Endothelial cell (in vitro differentiated cells): ENCODE measurements at regions not wholly inside any gene's neighbourhood (a gene's known extent, or its start where the extent isn't known, plus 50 kb on each side); places are given as distances from the start of the nearest gene placed in this dataset.

Source experiments
- DNase-seq: peaks from one replicate; pipeline ENCODE4 v3.0.0; 2021; ENCODE audit warnings: low spot score
- H3K27ac Mint-ChIP-seq: one replicate; pipeline ENCODE4 v1.8.0; 2021; ENCODE audit warnings: mixed read lengths, inconsistent platforms; ENCODE audit not compliant: unreplicated experiment
- H3K27me3 Mint-ChIP-seq: one replicate; pipeline ENCODE4 v1.8.0; 2021; ENCODE audit warnings: mild to moderate bottlenecking, moderate library complexity, mixed read lengths, inconsistent platforms; ENCODE audit not compliant: unreplicated experiment
- H3K36me3 Mint-ChIP-seq: one replicate; pipeline ENCODE4 v1.8.0; 2021; ENCODE audit warnings: mild to moderate bottlenecking, low read depth, mixed read lengths, inconsistent platforms; ENCODE audit not compliant: unreplicated experiment
- H3K4me1 Mint-ChIP-seq: one replicate; pipeline ENCODE4 v1.8.0; 2021; ENCODE audit warnings: mild to moderate bottlenecking, mixed read lengths, inconsistent platforms; ENCODE audit not compliant: unreplicated experiment
- H3K4me3 Mint-ChIP-seq: one replicate; pipeline ENCODE4 v1.8.0; 2021; ENCODE audit warnings: mild to moderate bottlenecking, mixed read lengths, inconsistent platforms; ENCODE audit not compliant: unreplicated experiment
- H3K9me3 Mint-ChIP-seq: one replicate; pipeline ENCODE4 v1.8.0; 2021; ENCODE audit warnings: mixed read lengths, inconsistent platforms; ENCODE audit not compliant: unreplicated experiment
- CTCF ChIP-seq: fragments of 200-600 bp; sonication (generic); IDR thresholded peaks from one replicate; pipeline ENCODE4 v1.5.0; 2021; ENCODE audit warnings: antibody characterized with exemption; ENCODE audit not compliant: unreplicated experiment

GRCh38 chr20:24796236-24796635, 152.8 kb upstream of the CST7 start:
- Mint-ChIP-seq H3K27me3 (peaks cover 10% of the 10 kb centered on the region), H3K27ac (no peak overlapping the region)
- TF ChIP-seq CTCF: no peak

GRCh38 chr20:24797113-24797512, 152.0 kb upstream of the CST7 start:
- no peak for DNase-seq
- peaks cover 10% of the 10 kb centered on the region for H3K27me3 Mint-ChIP-seq
- no peaks in the 10 kb centered on the region for H3K9me3 Mint-ChIP-seq
- no peak for TF ChIP-seq CTCF
- no peak overlapping the region for H3K27ac Mint-ChIP-seq
- H3K4me3 Mint-ChIP-seq: no peak overlapping the region
- no peaks in the 10 kb centered on the region for H3K36me3 Mint-ChIP-seq
- H3K4me1 Mint-ChIP-seq: peaks cover 3% of the 10 kb centered on the region

More at GRCh38 chr20:24796236-24796635, 152.8 kb upstream of the CST7 start:
- no peak overlapping the region for H3K4me3 Mint-ChIP-seq
- no peak for DNase-seq
- H3K36me3 Mint-ChIP-seq: no peaks in the 10 kb centered on the region
- no peaks in the 10 kb centered on the region for H3K9me3 Mint-ChIP-seq
- peaks cover 3% of the 10 kb centered on the region for H3K4me1 Mint-ChIP-seq

GRCh38 chr20:24797745-24798655, 151.1 kb upstream of the CST7 start:
- Mint-ChIP-seq H3K36me3 (no peaks in the 10 kb centered on the region), H3K4me1 (peaks cover 3% of the 10 kb centered on the region), H3K27ac (no peak overlapping the region), H3K9me3 (no peaks in the 10 kb centered on the region), H3K4me3 (no peak overlapping the region), H3K27me3 (peaks cover 5% of the 10 kb centered on the region)
- no peak for TF ChIP-seq CTCF
- no peak for DNase-seq

- H3K36me3 Mint-ChIP-seq: no peaks in the 10 kb centered on the region
- peaks cover 3% of the 10 kb centered on the region for H3K4me1 Mint-ChIP-seq
- no peaks in the 10 kb centered on the region for H3K9me3 Mint-ChIP-seq
- H3K4me3 Mint-ChIP-seq: no peak overlapping the region
- H3K27me3 Mint-ChIP-seq: peaks cover 4% of the 10 kb centered on the region
- TF ChIP-seq CTCF: no peak
- DNase-seq: no peak
- no peak overlapping the region for H3K27ac Mint-ChIP-seq
These were observed 150.0 kb upstream of the CST7 start for GRCh38 chr20:24798930-24799705.
